ENCODE measurements at regions not wholly inside any gene's neighbourhood (a gene's known extent, or its start where the extent isn't known, plus 50 kb on each side); places are given as distances from the start of the nearest gene placed in this dataset.
A peak's percentile ranks its signal among the peaks of the same experiment; 100 is the strongest.

DNA sequence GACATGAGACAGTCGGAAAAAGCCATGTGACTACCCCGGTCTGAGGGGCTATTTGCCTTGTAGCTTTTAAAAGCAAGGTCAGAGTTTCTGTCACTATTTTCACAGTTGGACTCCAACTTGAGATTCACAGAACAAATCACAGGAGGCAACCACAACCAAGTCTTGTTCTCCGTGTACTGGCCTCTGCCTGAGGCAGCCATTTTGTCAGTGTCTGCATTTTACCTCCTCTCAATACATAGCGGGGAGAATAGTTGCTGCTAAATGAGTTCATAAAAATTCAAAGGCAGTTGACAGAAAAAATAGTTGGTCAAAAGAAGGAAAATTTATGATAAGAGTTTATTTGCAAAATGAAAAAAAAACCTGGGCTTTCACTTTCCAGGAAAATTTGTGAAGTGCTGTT, 501.4 kb downstream of the CCDC85A start:
- H3K9me2 ChIP-seq (replicated peaks; ENCODE audit: low read length), result no peaks in the 10 kb centered on the region
- CTCF ChIA-PET, result no interaction called here
- H3K4me1 ChIP-seq (ENCODE audit: insufficient read depth, low read length), result peaks cover 19% of the 10 kb centered on the region
- H3K79me2 ChIP-seq (ENCODE audit: low read length), result no peaks in the 10 kb centered on the region
- no peaks in the 10 kb centered on the region for H3K27me3 ChIP-seq (ENCODE audit: low read length)
- DNase-seq, result no peak
- ATAC-seq, result no peak
- BruUV-seq (replicated peaks), result no TSS peak
- H3K9ac ChIP-seq (ENCODE audit: low read length), result no peak overlapping the region
- H3K4me3 ChIP-seq (ENCODE audit: low read length), result no peak overlapping the region
- H3K4me2 ChIP-seq (ENCODE audit: low read length), result no peak overlapping the region
- intact Hi-C loops (cut with micrococcal nuclease), result no loop called here
- no peaks in the 10 kb centered on the region for H3K9me3 ChIP-seq (ENCODE audit: low read length)
- POLR2A ChIA-PET (ENCODE audit: unreplicated experiment), result interaction anchor here (0.6 kb wide), 2 partner anchors 10 to 33 kb away, joined by 3 to 7 read pairs; no protein-coding TSS in a partner anchor
- no peaks in the 10 kb centered on the region for H4K20me1 ChIP-seq (ENCODE audit: low read length)
- H2AFZ ChIP-seq (ENCODE audit: low read length), result peak overlapping the region; percentile 24; the same call in 1 of the 2 replicates
- no peaks in the 10 kb centered on the region for H3F3A ChIP-seq (ENCODE audit: low read length, unreplicated experiment)
- no peaks in the 10 kb centered on the region for H3K36me3 ChIP-seq (ENCODE audit: low read depth, low read length)
- H3K27ac ChIP-seq (ENCODE audit: low read length), result no peak overlapping the region
- TF ChIP-seq EZH2 (IDR thresholded peaks at IDR 0.05; ENCODE audit: low read length, unreplicated experiment) (no peak), EZH2phosphoT487 (IDR thresholded peaks at IDR 0.05; ENCODE audit: borderline replicate concordance, low read length) (no peak)
- TF ChIP-seq, protein P1, sequence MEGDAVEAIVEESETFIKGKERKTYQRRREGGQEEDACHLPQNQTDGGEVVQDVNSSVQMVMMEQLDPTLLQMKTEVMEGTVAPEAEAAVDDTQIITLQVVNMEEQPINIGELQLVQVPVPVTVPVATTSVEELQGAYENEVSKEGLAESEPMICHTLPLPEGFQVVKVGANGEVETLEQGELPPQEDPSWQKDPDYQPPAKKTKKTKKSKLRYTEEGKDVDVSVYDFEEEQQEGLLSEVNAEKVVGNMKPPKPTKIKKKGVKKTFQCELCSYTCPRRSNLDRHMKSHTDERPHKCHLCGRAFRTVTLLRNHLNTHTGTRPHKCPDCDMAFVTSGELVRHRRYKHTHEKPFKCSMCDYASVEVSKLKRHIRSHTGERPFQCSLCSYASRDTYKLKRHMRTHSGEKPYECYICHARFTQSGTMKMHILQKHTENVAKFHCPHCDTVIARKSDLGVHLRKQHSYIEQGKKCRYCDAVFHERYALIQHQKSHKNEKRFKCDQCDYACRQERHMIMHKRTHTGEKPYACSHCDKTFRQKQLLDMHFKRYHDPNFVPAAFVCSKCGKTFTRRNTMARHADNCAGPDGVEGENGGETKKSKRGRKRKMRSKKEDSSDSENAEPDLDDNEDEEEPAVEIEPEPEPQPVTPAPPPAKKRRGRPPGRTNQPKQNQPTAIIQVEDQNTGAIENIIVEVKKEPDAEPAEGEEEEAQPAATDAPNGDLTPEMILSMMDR (conservative IDR thresholded peaks at IDR 0.05; ENCODE audit: low read depth, low read length), result no peak

DNA sequence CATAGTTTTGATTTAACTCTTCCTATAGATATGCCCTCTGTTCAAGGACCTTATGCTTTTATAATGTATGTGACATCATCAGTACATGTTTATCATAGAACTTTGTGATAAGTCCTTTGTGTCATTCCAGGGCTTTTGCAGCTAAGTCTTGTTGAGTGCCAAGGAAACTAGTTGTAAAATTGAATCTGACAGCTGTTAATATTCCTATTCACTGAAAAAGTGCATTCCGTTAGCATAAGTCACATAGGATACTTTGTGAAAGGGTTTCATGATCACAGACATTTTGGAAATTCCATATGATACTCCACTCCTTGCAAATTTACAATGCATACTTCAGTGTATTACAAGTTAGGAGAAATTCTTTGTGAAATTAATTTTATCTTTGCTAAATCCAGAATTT, 503.4 kb downstream of the CCDC85A start:
- Histone ChIP-seq H3K36me3 (ENCODE audit: low read depth, low read length) (no peaks in the 10 kb centered on the region), H3K4me2 (ENCODE audit: low read length) (no peak overlapping the region), H3K9me3 (ENCODE audit: low read length) (no peaks in the 10 kb centered on the region), H3K79me2 (ENCODE audit: low read length) (no peaks in the 10 kb centered on the region), H2AFZ (ENCODE audit: low read length) (no peak overlapping the region), H3K4me1 (ENCODE audit: insufficient read depth, low read length) (no peaks in the 10 kb centered on the region), H4K20me1 (ENCODE audit: low read length) (no peaks in the 10 kb centered on the region), H3K27me3 (ENCODE audit: low read length) (no peaks in the 10 kb centered on the region), H3K4me3 (ENCODE audit: low read length) (no peak overlapping the region), H3F3A (ENCODE audit: low read length, unreplicated experiment) (no peaks in the 10 kb centered on the region), H3K9me2 (replicated peaks; ENCODE audit: low read length) (no peaks in the 10 kb centered on the region), H3K9ac (ENCODE audit: low read length) (no peak overlapping the region), H3K27ac (ENCODE audit: low read length) (no peak overlapping the region)
- intact Hi-C loops (cut with micrococcal nuclease), result no loop called here
- TF ChIP-seq EZH2phosphoT487 (IDR thresholded peaks at IDR 0.05; ENCODE audit: borderline replicate concordance, low read length) (no peak), EZH2 (IDR thresholded peaks at IDR 0.05; ENCODE audit: low read length, unreplicated experiment) (no peak)
- TF ChIP-seq, protein P1 (conservative IDR thresholded peaks at IDR 0.05; ENCODE audit: low read depth, low read length), result no peak
- no TSS peak for BruUV-seq (replicated peaks)
- ATAC-seq (peak; percentile 43; the same call in 1 of the 2 replicates), DNase-seq (peak; percentile 59)
- ChIA-PET POLR2A (ENCODE audit: unreplicated experiment) (interaction anchor here (0.6 kb wide), 1 partner anchor 178 kb away, joined by 3 read pairs; no protein-coding TSS in a partner anchor), CTCF (no interaction called here)

DNA sequence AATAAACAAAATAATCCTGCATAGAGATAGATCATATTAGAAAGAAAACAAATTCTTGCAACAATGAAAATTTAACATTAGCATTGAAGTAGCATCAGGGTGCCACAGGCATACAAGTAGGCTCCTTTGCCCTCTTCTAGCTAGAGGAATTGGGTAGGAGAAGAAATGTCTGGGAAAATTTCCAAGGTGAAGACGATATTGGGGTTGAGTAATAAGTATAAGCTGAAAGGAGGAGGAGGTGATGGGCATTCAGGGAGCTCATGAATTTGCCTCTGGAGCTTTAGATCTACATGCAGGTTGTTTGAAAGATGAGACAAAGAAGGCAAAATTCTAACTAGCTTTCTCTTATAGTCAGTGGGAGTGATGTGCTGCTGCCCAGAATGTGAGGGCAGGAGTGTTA, 504.9 kb downstream of the CCDC85A start:
- Histone ChIP-seq H3K9me3 (ENCODE audit: low read length) (no peaks in the 10 kb centered on the region), H3K79me2 (ENCODE audit: low read length) (no peaks in the 10 kb centered on the region), H2AFZ (ENCODE audit: low read length) (no peak overlapping the region), H3K4me2 (ENCODE audit: low read length) (no peak overlapping the region), H3F3A (ENCODE audit: low read length, unreplicated experiment) (no peaks in the 10 kb centered on the region), H3K9me2 (replicated peaks; ENCODE audit: low read length) (no peaks in the 10 kb centered on the region), H3K9ac (ENCODE audit: low read length) (no peak overlapping the region), H3K36me3 (ENCODE audit: low read depth, low read length) (no peaks in the 10 kb centered on the region), H3K27ac (ENCODE audit: low read length) (no peak overlapping the region), H4K20me1 (ENCODE audit: low read length) (no peaks in the 10 kb centered on the region), H3K4me3 (ENCODE audit: low read length) (no peak overlapping the region), H3K27me3 (ENCODE audit: low read length) (no peaks in the 10 kb centered on the region), H3K4me1 (ENCODE audit: insufficient read depth, low read length) (no peaks in the 10 kb centered on the region)
- BruUV-seq (replicated peaks), result no TSS peak
- ChIA-PET POLR2A (ENCODE audit: unreplicated experiment) (no interaction called here), CTCF (no interaction called here)
- no peak for ATAC-seq
- intact Hi-C loops (cut with micrococcal nuclease), result no loop called here
- TF ChIP-seq, protein P1 (conservative IDR thresholded peaks at IDR 0.05; ENCODE audit: low read depth, low read length), result no peak
- TF ChIP-seq EZH2phosphoT487 (IDR thresholded peaks at IDR 0.05; ENCODE audit: borderline replicate concordance, low read length) (no peak), EZH2 (IDR thresholded peaks at IDR 0.05; ENCODE audit: low read length, unreplicated experiment) (no peak)
- no peak for DNase-seq
